NCI-H1105 (cell line): ENCODE measurements at regions not wholly inside any gene's neighbourhood (a gene's known extent, or its start where the extent isn't known, plus 50 kb on each side); places are given as distances from the start of the nearest gene placed in this dataset.
A peak's percentile ranks its signal among the peaks of the same experiment; 100 is the strongest.

ENCODE experiments used
- DNase-seq: peaks from one replicate; lab custom pipeline; 2025; lab: John Stamatoyannopoulos, UW

DNA sequence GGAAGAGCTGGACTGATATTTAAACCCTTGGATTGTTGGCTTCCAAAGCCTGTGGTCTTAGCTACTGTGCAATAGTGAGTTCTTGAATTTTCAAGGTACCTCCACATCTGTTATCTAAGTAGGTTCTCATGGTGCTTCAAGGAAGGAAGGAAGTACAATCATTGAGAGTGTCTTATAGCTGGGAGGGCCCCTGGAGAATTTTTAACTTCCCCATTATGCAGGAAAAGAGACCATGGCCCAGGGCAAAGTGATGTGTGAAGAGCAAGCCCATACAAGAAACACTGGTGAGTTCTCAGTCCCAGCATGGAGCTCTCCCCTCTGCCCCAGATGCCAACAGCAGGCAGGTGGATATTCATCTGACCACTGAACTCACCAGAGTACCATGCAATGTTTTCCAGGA is 169.0 kb upstream of the IRX6 start:
- DNase-seq = no peak

DNA sequence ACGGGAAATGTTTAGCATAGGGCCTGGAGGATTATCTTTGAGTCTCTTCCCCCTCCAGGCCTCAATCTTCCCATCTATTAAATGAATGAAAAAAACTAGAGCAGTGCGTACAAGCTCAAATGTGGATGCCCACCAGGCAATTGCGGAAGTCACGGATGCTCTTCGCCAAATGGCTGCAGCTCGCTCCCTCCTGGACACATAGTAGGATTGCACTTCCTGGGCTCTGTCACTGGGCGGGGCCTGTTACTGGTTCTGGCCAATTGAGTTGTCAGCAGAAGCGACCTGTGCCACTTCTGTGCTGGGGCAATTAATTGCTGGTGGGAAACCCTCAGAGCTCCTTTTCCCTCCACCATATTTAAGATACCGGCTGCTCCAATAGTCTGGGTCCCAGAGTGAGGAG is 168.2 kb upstream of the IRX6 start:
- no peak for DNase-seq

DNA sequence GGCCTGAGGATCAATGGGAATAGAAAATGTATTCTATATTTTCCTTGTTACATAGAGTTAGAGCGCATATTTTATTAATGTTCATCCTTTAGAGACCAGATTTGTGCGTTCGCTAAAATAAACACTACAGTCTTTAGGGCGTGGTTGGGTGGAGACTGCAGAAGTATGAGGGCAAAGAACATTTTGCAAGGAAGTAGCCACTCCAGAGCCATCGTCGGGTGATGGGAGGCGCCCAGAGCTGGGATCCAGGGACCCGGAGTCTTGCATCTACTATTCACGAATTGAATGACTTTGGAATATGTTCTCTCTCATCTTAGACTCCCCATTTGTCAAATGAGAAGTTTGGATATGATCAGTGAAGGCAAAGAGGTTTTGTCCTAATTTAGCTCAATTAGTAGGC is 154.2 kb upstream of the IRX6 start:
- DNase-seq = no peak

DNA sequence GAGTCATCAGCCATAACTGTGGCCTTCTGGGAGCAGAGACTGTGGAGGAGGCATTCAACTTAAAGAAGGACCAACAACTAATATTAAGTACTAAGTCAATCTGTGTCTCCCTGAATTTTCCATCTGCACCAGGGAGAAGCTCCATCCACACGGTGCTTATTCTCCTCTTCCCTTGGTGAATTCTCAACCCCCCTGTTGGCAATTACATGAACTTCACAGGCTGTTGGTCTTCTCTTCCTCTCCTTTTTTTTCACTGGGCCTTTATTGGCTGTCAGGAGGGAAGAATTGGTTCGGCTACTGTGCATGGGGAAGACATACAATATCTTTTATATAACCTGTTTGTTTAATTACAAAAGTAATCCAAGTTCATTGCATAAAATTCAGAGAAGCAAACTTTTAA is 152.8 kb upstream of the IRX6 start:
- DNase-seq = no peak

DNA sequence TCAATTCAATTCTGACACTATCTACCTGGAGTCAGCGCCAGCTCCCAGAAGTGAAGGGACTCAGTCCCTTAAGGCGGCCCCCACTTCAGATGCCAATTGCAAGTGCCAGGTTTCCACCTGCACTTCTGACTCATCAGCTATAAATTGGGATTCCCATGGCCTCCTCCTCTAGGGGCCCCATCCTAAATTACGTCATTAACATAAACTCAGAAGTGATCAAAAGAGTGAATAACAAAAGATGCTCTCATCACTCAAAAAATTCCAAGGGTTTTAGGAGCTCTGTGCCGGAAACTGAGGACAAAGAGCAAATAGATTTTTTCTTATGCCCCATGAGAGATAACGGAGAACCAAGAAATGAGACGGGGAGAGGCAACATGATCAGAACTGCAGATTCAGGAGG is 148.6 kb upstream of the IRX6 start:
- DNase-seq = no peak

DNA sequence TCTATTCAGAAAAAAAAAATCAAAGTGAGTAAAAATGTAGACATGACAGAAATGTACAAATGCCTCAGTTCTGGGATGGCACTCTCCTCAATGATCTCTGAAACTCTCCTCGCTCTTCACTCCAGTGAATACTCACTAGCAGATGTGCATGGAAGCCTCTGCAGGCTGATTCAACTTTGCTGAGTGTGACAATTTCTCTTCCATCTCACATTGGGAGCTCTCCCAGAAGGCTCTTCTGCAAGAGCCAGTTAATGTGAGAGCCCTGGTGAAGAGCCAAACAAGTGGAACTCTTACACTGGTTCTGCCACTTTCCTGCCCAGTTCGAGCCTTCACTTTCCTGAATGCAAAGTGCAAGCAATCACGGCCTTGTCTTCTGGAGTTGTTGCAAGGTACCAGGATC is 147.1 kb upstream of the IRX6 start:
- no peak for DNase-seq

DNA sequence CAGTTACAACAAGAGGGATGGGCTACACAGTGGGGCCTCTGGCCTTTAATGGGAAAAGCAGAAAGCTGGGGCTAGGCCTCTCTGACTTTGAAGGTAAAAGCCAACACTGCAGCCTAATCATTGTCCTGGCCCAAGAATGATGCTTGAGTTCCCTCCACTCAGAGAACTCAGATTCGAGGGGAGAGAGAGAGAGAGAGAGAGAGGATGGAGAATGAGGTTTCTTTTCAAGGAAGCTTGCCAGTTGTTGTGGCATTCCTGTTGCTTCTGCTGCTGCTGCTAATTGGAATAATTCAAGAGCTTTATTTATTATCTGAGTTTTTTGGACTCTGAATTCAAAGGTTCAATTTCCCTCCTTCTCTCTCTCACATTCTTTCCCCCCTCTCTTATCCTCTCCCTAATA is 144.6 kb upstream of the IRX6 start:
- DNase-seq = no peak

DNA sequence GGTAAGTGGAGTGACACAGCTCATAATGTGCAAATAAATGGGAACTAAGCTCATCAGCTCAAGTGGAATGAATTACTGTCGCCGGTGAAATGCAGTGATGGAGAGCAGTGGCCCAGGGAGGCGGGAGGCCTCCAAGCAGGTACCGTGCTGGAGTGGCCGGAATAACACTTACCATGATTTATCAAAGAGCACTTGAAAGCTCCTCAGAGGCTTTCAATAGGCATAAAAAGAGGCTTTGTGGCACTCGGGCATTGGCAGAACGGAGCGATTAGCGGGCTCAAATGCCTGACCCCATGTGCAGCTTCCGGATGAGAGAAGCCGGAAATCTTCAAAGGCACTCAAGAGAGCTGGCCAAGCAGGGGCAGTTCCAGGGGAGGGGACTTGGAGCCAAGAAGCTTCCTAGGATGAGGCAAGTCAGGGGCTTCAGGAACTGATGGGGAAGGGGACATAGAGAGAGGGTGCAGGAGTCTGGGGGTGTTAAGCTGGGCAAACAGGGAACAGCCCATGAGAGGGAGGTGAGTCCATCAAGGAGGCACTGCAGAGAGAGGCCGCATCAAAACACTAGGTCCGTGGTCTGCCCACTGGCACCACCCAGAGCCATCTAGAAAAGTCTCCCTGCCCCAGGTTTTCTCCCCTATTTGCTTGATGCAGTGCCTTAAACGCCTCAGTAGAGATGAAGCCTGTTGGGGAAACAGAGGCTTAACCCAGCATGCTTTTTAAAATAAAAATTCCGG is 144.0 kb upstream of the IRX6 start:
- DNase-seq = peak; percentile 92

DNA sequence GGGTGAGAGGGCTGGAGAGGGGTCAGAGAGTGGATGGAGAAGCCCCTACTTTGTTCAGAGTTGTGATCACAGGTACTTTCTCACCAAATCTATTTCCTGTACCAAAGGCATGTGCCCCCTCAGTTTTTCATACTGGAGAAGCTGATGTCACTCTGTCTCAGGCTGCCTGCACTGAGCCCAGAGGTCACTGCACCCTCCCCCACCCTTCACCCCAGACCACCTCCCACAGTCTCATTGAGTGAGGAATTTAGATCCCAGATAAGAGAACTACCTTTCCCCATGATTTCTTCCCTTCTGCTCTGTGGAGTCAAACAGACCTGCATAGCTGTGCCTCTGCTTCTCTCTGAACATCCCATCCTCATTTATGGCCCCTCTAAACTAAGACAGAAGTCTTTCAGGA is 140.0 kb upstream of the IRX6 start:
- no peak for DNase-seq

DNA sequence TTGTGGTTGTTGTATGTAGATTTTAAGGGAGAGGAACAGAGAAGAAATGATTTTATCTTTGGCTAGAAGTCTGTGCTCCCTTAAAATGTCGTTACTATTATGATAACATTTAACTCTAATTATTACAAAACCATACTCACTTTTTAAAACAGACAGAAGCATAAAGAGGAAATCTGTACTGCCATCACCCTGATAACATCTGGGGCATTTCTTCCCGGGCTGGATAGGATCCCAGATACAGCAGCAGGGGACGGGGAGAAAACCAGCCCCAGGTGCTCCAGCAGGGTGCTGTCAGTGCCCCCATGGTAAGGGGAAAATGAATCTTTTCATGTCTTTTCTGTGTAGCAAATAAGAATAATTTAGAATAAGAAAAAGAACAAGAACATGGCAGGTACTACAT is 139.4 kb upstream of the IRX6 start:
- DNase-seq = no peak

DNA sequence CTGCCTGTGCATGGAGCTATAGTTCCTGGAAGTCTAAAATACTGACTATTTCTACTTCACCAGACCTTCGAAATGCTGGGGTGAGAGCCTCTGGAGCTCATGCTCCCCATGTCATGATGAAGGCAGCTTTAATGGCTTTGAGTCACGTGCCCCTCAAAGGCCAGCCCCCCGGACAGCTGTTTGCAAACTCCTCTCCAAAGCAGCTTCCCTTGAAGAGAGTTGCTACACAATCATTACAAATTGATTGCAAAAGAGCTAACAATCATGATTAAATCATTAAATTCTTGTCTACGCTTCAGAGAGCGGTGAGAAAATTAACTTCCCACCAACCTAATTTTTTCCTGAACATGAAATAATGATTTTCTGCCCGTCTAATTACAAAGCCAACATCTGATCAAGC is 134.8 kb upstream of the IRX6 start:
- peak; percentile 56 for DNase-seq

DNA sequence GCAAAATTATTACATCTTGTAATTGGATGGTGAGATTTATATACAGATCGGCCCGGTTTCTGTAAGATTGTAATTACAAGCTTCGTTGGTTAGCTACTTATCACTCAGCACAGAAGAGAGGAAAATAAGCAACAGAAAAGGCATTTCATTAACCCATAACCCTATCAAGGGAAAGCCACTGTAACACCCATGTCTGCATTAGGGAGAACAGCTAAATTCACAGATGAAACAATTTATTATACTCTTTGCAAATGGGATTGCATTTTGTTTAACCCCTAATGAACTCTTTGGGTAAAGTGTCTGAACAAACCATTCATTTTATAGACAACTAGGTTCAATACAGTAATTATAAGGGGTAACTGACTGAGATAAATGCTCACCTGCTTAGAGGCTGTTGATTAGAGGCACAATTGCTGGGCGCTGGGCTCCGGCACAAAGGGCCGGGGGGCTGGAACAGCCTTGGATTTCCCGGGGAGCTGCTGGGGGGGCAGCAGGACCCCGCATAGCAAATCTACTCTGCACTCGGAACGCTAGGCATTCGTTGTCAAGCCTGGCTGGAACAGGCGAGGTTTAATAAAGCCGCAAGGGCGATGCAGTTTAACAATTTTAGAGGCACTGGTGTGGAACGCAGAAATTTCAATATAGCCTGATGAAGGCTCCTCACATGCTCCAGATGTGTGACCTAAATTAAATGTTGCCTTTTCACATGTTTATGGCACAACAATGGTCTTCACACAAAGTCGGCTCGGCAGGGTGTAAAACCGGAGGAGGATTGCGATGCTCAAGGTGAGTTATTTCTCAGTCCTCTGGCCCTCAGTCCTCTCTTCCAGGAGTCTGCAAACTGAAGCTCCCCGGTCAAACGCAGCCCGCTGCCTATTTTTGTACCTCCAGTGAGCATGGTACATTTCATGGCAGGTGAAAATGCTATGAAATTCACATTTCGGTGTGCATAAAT is 134.0 kb upstream of the IRX6 start:
- peak; percentile 77 for DNase-seq

DNA sequence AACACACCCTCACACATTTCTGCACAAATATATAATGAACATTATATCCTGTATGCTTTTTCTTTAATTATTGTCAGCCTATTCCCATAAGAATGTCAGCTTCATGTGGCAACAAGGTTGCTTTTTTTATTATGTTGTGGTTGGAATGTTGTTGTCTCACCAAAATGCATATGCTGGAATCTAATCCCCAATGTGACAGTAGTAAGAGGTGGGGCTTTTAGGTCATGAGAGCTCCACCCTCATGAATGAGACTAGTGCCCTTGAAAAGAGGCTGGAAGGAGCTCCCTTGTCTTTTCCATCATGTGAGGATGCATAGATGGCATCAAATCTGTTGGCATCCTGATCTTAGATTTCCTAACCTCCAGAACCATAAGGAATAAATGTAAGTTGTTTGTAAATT is 131.3 kb upstream of the IRX6 start:
- DNase-seq = no peak

DNA sequence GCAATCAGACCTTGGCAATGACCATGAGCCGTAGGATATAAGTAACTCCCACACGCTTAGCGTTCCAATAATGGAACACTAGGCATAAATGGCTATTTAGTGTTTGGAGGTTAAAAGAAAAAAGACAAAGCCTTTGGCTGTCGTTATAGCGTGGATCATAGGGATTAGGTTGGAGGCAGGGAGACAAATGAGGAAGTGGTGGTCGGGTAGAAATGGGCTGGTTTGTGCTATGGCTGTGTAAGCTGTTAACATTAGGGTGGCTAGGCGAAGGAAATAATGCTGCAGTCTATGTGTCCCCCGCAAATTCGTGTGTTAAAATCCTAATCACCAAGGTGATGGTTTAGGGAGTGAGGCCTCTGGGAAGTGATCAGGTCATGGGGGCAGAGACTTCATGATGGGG is 120.4 kb upstream of the IRX6 start:
- DNase-seq = no peak

DNA sequence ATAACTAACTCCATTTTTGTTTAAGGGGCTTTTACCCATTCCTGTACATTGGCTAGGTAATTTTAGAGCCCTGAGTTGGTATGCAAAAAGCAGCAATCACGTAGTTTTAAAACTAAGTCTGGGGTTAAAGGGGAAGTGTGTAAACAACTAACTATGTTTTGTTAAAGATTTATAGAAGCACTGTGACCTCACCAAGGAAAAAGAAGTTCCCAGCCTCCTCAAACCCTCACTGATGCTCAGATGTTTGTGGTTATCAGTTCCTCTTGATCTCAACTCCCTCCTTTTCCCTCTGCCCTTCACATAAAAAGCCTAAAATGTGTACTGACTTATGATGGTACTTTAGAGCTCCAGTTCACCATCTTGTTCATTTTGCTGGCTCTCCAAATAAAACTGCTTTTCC is 119.9 kb upstream of the IRX6 start:
- no peak for DNase-seq

DNA sequence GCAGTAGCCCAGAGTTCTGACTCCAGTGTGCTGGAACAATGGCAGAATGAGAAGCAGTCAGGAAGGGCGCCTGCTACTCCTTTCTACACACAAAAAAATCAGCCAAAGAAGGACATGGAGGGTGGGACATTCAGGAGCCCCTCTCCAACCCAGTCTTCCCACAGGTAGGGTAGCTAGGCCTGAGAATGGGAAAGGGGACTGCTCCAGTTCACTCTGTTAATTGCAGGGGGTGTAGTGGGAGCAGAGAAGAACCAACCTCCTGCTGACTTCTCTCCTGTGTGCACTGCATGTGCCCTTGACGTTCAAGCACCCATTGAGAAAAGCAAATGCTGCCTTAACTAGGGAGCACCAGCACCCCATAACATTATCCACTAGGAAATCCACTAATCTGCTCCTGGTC is 119.1 kb upstream of the IRX6 start:
- DNase-seq = no peak

DNA sequence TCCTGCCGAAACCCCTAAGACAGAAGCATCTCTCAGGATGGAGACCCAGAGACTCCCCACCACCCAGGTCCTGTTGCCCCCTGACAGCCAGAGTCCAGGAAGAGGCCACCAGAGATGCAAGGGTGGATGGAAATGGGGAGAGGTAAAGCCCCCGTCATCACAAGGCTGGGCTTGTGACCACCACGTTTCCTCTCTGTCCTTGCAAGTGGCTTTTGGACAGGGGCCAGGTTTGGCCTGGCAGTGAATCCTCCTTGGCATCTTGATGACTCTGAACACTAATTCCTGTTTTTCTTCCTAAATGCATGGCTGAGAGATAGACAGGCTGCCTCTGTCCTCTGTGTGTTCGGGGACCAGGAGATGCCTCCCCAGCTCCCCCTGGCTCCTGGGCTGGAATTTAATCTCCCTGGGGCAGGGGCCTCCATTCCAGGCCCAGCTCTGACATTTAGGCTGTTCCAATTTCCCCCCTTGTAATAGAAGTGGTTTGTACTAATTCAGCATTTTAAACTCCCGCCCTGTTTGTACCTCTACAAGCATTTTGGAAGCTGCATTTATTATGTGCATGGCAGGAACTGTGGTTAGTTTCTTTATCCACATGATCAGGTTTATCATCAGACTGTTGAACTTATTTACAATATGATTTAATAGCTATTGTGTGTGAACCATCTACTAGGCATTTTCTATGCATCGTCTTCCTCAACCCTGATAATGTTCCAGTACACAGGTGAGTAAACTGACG is 116.1 kb upstream of the IRX6 start:
- DNase-seq = no peak

DNA sequence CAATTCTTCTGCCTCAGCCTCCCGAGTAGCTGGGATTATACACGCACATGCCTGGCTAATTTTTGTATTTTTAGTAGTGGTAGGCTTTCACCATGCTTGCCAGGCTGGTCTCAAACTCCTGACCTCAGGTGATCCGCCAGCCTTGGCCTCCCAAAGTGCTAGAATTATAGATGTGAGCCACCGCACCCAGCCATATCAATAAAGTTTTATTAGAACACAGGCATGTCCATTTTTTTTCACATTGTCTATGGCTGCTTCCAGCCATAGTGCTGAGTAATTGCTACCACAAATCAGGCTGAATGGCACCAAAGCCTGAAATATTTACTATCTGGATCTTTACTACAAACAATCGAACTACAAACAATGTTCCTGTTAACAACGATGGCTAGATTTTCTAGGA is 114.4 kb upstream of the IRX6 start:
- no peak for DNase-seq

DNA sequence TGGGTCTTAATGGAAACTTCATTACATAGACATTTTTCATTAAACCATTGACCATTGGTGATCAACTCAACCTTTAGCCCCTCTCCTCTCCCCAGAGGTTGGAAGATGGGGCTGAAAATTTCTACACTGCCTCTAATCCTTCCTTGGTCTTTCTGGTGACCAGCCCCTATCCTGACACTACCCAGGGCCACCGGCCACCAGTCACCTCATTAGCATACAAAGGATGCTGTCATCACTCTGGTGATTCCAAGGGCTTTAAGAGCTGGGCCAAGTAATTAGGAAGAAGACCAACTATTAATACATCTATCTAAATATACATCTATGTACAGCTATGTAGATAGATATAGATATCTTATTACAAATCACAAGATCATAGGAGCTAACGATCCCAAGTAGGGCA is 111.2 kb upstream of the IRX6 start:
- DNase-seq = no peak

DNA sequence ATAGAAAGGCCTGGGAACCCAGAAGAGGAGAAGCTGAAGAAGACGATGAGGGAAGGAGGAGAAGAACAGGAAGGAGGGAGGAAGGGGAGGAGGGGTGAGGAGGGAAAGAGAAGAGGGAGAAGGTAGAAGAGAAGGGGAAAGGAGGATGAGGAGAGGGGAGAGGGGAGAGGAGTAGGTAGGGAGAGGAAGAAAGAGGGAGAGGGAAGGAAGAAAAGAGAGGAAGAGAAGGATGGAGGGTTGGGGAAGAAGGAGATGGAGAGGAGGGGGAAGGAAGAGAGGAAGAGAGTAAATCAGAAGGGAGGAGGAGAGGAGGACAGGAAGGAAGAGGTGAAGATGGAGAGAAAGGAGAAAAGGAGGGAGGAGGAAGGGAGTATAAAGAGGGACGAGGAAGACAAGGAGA is 109.6 kb upstream of the IRX6 start:
- no peak for DNase-seq

DNA sequence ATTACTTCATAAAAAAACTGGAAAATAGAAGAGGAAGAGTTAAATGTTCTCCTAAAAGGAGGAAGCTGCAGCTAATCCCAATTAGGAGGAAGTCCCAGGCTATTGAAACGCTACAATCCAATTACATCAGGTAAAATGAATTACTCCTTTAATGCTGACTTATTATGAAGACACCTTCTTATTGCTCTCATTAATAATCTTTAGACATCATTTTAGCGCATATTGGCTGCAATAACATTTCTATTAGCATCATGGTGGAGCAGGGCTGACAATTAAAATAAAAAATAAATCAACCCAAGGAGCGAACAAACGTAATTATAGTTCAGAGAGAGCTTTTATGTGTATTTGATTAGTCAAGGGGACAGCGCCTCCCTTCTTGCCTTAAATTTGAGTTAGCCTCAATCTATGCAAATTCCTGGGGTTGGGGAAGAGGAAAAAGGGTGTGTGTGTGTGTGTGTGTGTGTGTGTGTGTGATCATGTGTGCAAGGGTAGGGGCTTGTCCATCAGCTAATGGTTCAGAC is 109.0 kb upstream of the IRX6 start:
- no peak for DNase-seq

DNA sequence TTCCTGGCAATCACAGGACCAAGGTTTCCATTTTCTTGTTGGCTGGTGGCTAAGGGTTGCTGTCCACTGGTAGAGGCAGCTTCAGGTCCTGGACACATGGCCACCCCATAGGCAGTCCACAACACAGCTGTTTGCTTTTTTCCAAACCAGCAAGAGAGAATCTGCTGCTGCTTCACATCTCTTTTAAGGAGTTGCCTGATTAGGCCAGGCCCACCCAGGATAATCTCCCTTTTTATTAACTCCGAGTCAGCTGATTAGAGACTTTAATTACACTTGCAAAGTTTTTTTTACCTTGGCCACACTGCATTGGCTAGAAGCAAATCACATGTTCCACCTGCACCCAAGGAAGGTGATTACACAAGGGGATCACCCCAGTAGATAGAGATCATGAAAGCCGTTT is 106.6 kb upstream of the IRX6 start:
- DNase-seq = no peak

DNA sequence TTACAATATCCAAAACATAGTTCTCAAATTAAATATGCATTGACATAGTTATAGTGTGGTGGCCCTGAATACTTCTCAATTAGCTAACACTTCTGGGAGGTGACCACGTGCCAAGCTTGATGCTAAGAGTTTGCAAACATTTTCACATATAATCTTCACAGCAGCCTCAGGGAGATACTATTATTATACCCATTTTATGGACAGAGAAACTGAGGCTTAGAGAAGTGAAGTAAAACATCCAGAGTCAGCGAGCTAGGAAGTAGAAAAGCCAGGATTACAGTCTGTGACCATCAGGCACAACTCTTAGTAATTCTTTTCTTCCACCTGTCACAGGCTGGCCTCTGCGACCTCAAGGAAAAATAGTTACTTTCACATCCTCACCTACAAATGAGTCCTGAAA is 102.2 kb upstream of the IRX6 start:
- no peak for DNase-seq
